HG03139 (cell line): ENCODE measurements at regions not wholly inside any gene's neighbourhood (a gene's known extent, or its start where the extent isn't known, plus 50 kb on each side); places are given as distances from the start of the nearest gene placed in this dataset.
"Not testable (repeated sequence)": the region's sequence is repeated elsewhere in the genome, so short reads cannot be mapped to it uniquely, and the experiment has no call there.

ENCODE experiments used
- ATAC-seq: cut with Tn5 transposase; IDR thresholded peaks from one replicate; pipeline ENCODE4 v1.9.1; 2021; ENCODE audit not compliant: unreplicated experiment

GRCh38 chr16:51868631-51869030 is 678.3 kb downstream of the TOX3 start:
- ATAC-seq: no peak

- ATAC-seq: no peak
These were observed 679.4 kb downstream of the TOX3 start for GRCh38 chr16:51867386-51868065.

- ATAC-seq: no peak
These were observed 682.4 kb downstream of the TOX3 start for GRCh38 chr16:51864575-51864974.

- no peak for ATAC-seq
These were observed 692.5 kb downstream of the TOX3 start for GRCh38 chr16:51854401-51854951.

- no peak for ATAC-seq
These were observed 693.4 kb downstream of the TOX3 start for GRCh38 chr16:51853586-51853985.

GRCh38 chr16:51852892-51853291 is 694.1 kb downstream of the TOX3 start:
- ATAC-seq: no peak

- no peak for ATAC-seq
These were observed 695.8 kb downstream of the TOX3 start for GRCh38 chr16:51851111-51851510.

GRCh38 chr16:51849715-51850114 is 697.2 kb downstream of the TOX3 start:
- no peak for ATAC-seq

- no peak for ATAC-seq
These were observed 694.7 kb upstream of the SALL1 start for GRCh38 chr16:51845586-51846305.

GRCh38 chr16:51839727-51840462 is 688.8 kb upstream of the SALL1 start:
- no peak for ATAC-seq

GRCh38 chr16:51834794-51835193 is 683.7 kb upstream of the SALL1 start:
- no peak for ATAC-seq

- ATAC-seq: no peak
These were observed 683.1 kb upstream of the SALL1 start for GRCh38 chr16:51834133-51834532.

- no peak for ATAC-seq
These were observed 680.7 kb upstream of the SALL1 start for GRCh38 chr16:51831595-51832367.

- not testable (repeated sequence) for ATAC-seq
These were observed 680.0 kb upstream of the SALL1 start for GRCh38 chr16:51831034-51831433.

- no peak for ATAC-seq
These were observed 674.7 kb upstream of the SALL1 start for GRCh38 chr16:51825779-51826178.

- no peak for ATAC-seq
These were observed 671.4 kb upstream of the SALL1 start for GRCh38 chr16:51822471-51822870.

GRCh38 chr16:51821527-51821926 is 670.5 kb upstream of the SALL1 start:
- no peak for ATAC-seq

- no peak for ATAC-seq
These were observed 669.1 kb upstream of the SALL1 start for GRCh38 chr16:51820176-51820575.

GRCh38 chr16:51818342-51818944 is 667.4 kb upstream of the SALL1 start:
- ATAC-seq: no peak

- ATAC-seq: no peak
These were observed 665.9 kb upstream of the SALL1 start for GRCh38 chr16:51816929-51817328.
